ENCODE measurements at regions not wholly inside any gene's neighbourhood (a gene's known extent, or its start where the extent isn't known, plus 50 kb on each side); places are given as distances from the start of the nearest gene placed in this dataset.
"Not testable (repeated sequence)": the region's sequence is repeated elsewhere in the genome, so short reads cannot be mapped to it uniquely, and the experiment has no call there.

- ChIA-PET CTCF (no interaction called here), POLR2A (no interaction called here)
These were observed 53.8 kb upstream of the TUBA3E start for GRCh38 chr2:130251873-130252620.

GRCh38 chr2:130251535-130251872, 53.3 kb upstream of the TUBA3E start:
- CTCF ChIA-PET, result no interaction called here

GRCh38 chr2:130248355-130248754, 50.1 kb upstream of the TUBA3E start:
- CTCF ChIA-PET, POLR2A ChIA-PET: not testable (repeated sequence)

More at GRCh38 chr2:130251535-130251872, 53.3 kb upstream of the TUBA3E start:
- POLR2A ChIA-PET, result no interaction called here
